Mesendoderm (in vitro differentiated cells): ENCODE measurements at regions not wholly inside any gene's neighbourhood (a gene's known extent, or its start where the extent isn't known, plus 50 kb on each side); places are given as distances from the start of the nearest gene placed in this dataset.

ENCODE experiments used
- DNase-seq: peaks from one replicate; pipeline ENCODE4 v3.0.0; 2013
- H2AK5ac ChIP-seq: 2 replicates; pipeline ENCODE4 v1.6.1; 2013; ENCODE audit warnings: low read length, inconsistent platforms
- H2BK120ac ChIP-seq: 2 replicates; pipeline ENCODE4 v1.6.1; 2013; ENCODE audit warnings: low read depth, mild to moderate bottlenecking, low read length, moderate library complexity, mixed read lengths
- H2BK15ac ChIP-seq: replicated peaks from 2 replicates; pipeline ENCODE4 v1.6.1; 2013; ENCODE audit warnings: low read depth, mild to moderate bottlenecking, moderate library complexity
- H2BK5ac ChIP-seq: 2 replicates; pipeline ENCODE4 v1.6.1; 2013; ENCODE audit warnings: low read length, inconsistent platforms
- H3K18ac ChIP-seq: 2 replicates; pipeline ENCODE4 v1.6.1; 2013; ENCODE audit warnings: mild to moderate bottlenecking, low read length, mixed read lengths
- H3K23ac ChIP-seq: one replicate; pipeline ENCODE4 v1.6.1; 2013; ENCODE audit warnings: low read length
- H3K27ac ChIP-seq: 2 replicates; pipeline ENCODE4 v1.5.1; 2013; ENCODE audit warnings: low read depth, mild to moderate bottlenecking, inconsistent platforms, low read length, moderate library complexity
- H3K27me3 ChIP-seq: 2 replicates; pipeline ENCODE4 v1.6.1; 2013; ENCODE audit warnings: low read length, control low read depth, mild to moderate bottlenecking, inconsistent platforms; ENCODE audit not compliant: insufficient read depth, poor library complexity
- H3K36me3 ChIP-seq: 2 replicates; pipeline ENCODE4 v1.6.1; 2013; ENCODE audit warnings: low read length, inconsistent platforms; ENCODE audit not compliant: control insufficient read depth, insufficient read depth
- H3K4ac ChIP-seq: one replicate; pipeline ENCODE4 v1.6.1; 2013; ENCODE audit warnings: low read depth, mild to moderate bottlenecking, low read length, moderate library complexity
- H3K4me1 ChIP-seq: 2 replicates; pipeline ENCODE4 v1.6.1; 2013; ENCODE audit warnings: low read depth, low read length, inconsistent platforms; ENCODE audit not compliant: control insufficient read depth
- H3K4me2 ChIP-seq: 2 replicates; pipeline ENCODE4 v1.6.1; 2013; ENCODE audit warnings: low read length
- H3K4me3 ChIP-seq: 2 replicates; pipeline ENCODE4 v1.5.1; 2013; ENCODE audit warnings: mild to moderate bottlenecking, low read length
- H3K56ac ChIP-seq: one replicate; pipeline ENCODE4 v1.6.1; 2013; ENCODE audit warnings: low read length
- H3K79me1 ChIP-seq: 2 replicates; pipeline ENCODE4 v1.6.1; 2013; ENCODE audit warnings: low read length, inconsistent platforms
- H3K79me2 ChIP-seq: 2 replicates; pipeline ENCODE4 v1.6.1; 2013; ENCODE audit warnings: mild to moderate bottlenecking, low read length; ENCODE audit not compliant: control insufficient read depth, insufficient read depth
- H3K9ac ChIP-seq: 2 replicates; pipeline ENCODE4 v1.6.1; 2013; ENCODE audit warnings: low read length, inconsistent platforms
- H4K5ac ChIP-seq: one replicate; pipeline ENCODE4 v1.6.1; 2013; ENCODE audit warnings: low read length
- H4K8ac ChIP-seq: one replicate; pipeline ENCODE4 v1.6.1; 2013; ENCODE audit warnings: low read depth, mild to moderate bottlenecking, control low read depth, low read length, moderate library complexity
- WGBS: extraction: QIAGEN DNeasy Blood & Tissue Kit; methylation state at CpG from one replicate; pipeline ENCODE4 v1.1.7; 2013; ENCODE audit warnings: low lambda C conversion rate, missing lambda C conversion rate; ENCODE audit not compliant: insufficient coverage; ENCODE audit errors: extremely low coverage; 5-methylcytosine and 5-hydroxymethylcytosine counted together

GRCh38 chr14:62443796-62444195, 601.5 kb downstream of the KCNH5 start:
- Histone ChIP-seq H3K4ac (no peak overlapping the region), H3K56ac (no peak overlapping the region), H2BK15ac (no peak overlapping the region), H3K18ac (no peak overlapping the region), H4K8ac (no peak overlapping the region), H3K79me2 (no peaks in the 10 kb centered on the region), H3K9ac (no peak overlapping the region), H3K23ac (no peak overlapping the region), H3K4me1 (no peaks in the 10 kb centered on the region), H2BK5ac (no peak overlapping the region), H3K4me2 (no peak overlapping the region), H3K27ac (no peak overlapping the region), H2BK120ac (no peak overlapping the region), H4K5ac (no peak overlapping the region), H3K27me3 (no peaks in the 10 kb centered on the region), H3K79me1 (no peaks in the 10 kb centered on the region), H3K36me3 (no peaks in the 10 kb centered on the region), H3K4me3 (no peak overlapping the region), H2AK5ac (no peak overlapping the region)
- DNase-seq, result peak; percentile 39
- WGBS, result no CpG with 5 or more reads among the region's 3 CpGs

GRCh38 chr14:62445570-62445969, 599.7 kb downstream of the KCNH5 start:
- Histone ChIP-seq H2AK5ac (no peak overlapping the region), H2BK5ac (no peak overlapping the region), H3K18ac (no peak overlapping the region), H4K5ac (no peak overlapping the region), H3K4me2 (no peak overlapping the region), H3K4me1 (no peaks in the 10 kb centered on the region), H3K79me2 (no peaks in the 10 kb centered on the region), H3K23ac (no peak overlapping the region), H3K4ac (no peak overlapping the region), H3K4me3 (no peak overlapping the region), H3K36me3 (no peaks in the 10 kb centered on the region), H3K9ac (no peak overlapping the region), H3K56ac (no peak overlapping the region), H3K27ac (no peak overlapping the region), H2BK15ac (no peak overlapping the region), H3K27me3 (no peaks in the 10 kb centered on the region), H2BK120ac (no peak overlapping the region), H4K8ac (no peak overlapping the region), H3K79me1 (no peaks in the 10 kb centered on the region)
- DNase-seq, result no peak
- no CpG with 5 or more reads among the region's 4 CpGs for WGBS

- Histone ChIP-seq H3K79me2 (no peaks in the 10 kb centered on the region), H4K5ac (no peak overlapping the region), H3K56ac (no peak overlapping the region), H3K27me3 (no peaks in the 10 kb centered on the region), H3K9ac (no peak overlapping the region), H2AK5ac (no peak overlapping the region), H3K27ac (no peak overlapping the region), H2BK120ac (no peak overlapping the region), H3K36me3 (no peaks in the 10 kb centered on the region), H3K4me3 (no peak overlapping the region), H3K79me1 (no peaks in the 10 kb centered on the region), H3K23ac (no peak overlapping the region), H2BK15ac (no peak overlapping the region), H3K4me1 (no peaks in the 10 kb centered on the region), H3K4me2 (no peak overlapping the region), H4K8ac (no peak overlapping the region), H3K18ac (no peak overlapping the region), H3K4ac (no peak overlapping the region), H2BK5ac (no peak overlapping the region)
- DNase-seq, result no peak
- no CpG with 5 or more reads among the region's 3 CpGs for WGBS
Observed at GRCh38 chr14:62451221-62451620, 594.0 kb downstream of the KCNH5 start.

GRCh38 chr14:62453226-62453625, 592.0 kb downstream of the KCNH5 start:
- H3K18ac ChIP-seq, result no peak overlapping the region
- no peak overlapping the region for H4K8ac ChIP-seq
- DNase-seq, result no peak
- no peaks in the 10 kb centered on the region for H3K79me1 ChIP-seq
- no peak overlapping the region for H3K56ac ChIP-seq
- no peak overlapping the region for H3K4me3 ChIP-seq
- H3K9ac ChIP-seq, result no peak overlapping the region
- WGBS, result no CpG with 5 or more reads among the region's 2 CpGs
- H4K5ac ChIP-seq, result no peak overlapping the region
- no peaks in the 10 kb centered on the region for H3K4me1 ChIP-seq
- no peak overlapping the region for H3K27ac ChIP-seq
- H3K4me2 ChIP-seq, result no peak overlapping the region
- H2BK120ac ChIP-seq, result no peak overlapping the region
- H2BK5ac ChIP-seq, result no peak overlapping the region
- no peaks in the 10 kb centered on the region for H3K36me3 ChIP-seq
- H2BK15ac ChIP-seq, result no peak overlapping the region
- H3K79me2 ChIP-seq, result no peaks in the 10 kb centered on the region
- no peak overlapping the region for H2AK5ac ChIP-seq
- no peaks in the 10 kb centered on the region for H3K27me3 ChIP-seq
- H3K23ac ChIP-seq, result no peak overlapping the region
- H3K4ac ChIP-seq, result no peak overlapping the region

GRCh38 chr14:62455446-62455845, 589.8 kb downstream of the KCNH5 start:
- no peak overlapping the region for H4K8ac ChIP-seq
- no peak overlapping the region for H3K27ac ChIP-seq
- no peak overlapping the region for H3K4ac ChIP-seq
- H3K4me3 ChIP-seq, result no peak overlapping the region
- H3K9ac ChIP-seq, result no peak overlapping the region
- H3K56ac ChIP-seq, result no peak overlapping the region
- no peak overlapping the region for H2AK5ac ChIP-seq
- no peak overlapping the region for H3K4me2 ChIP-seq
- no peak overlapping the region for H3K23ac ChIP-seq
- WGBS, result no CpG with 5 or more reads among the region's 3 CpGs
- H3K18ac ChIP-seq, result no peak overlapping the region
- no peaks in the 10 kb centered on the region for H3K36me3 ChIP-seq
- no peak for DNase-seq
- no peak overlapping the region for H2BK120ac ChIP-seq
- H3K4me1 ChIP-seq, result no peaks in the 10 kb centered on the region
- H3K27me3 ChIP-seq, result no peaks in the 10 kb centered on the region
- no peaks in the 10 kb centered on the region for H3K79me1 ChIP-seq
- H4K5ac ChIP-seq, result no peak overlapping the region
- no peaks in the 10 kb centered on the region for H3K79me2 ChIP-seq
- no peak overlapping the region for H2BK15ac ChIP-seq
- no peak overlapping the region for H2BK5ac ChIP-seq

GRCh38 chr14:62462988-62463387, 582.3 kb downstream of the KCNH5 start:
- Histone ChIP-seq H2BK5ac (no peak overlapping the region), H2BK15ac (no peak overlapping the region), H3K4ac (no peak overlapping the region), H3K56ac (no peak overlapping the region), H3K4me1 (no peaks in the 10 kb centered on the region), H3K79me2 (no peaks in the 10 kb centered on the region), H3K9ac (no peak overlapping the region), H4K5ac (no peak overlapping the region), H3K4me3 (no peak overlapping the region), H4K8ac (no peak overlapping the region), H3K79me1 (no peaks in the 10 kb centered on the region), H3K27ac (no peak overlapping the region), H3K18ac (no peak overlapping the region), H3K4me2 (no peak overlapping the region), H3K27me3 (no peaks in the 10 kb centered on the region), H3K23ac (no peak overlapping the region), H2BK120ac (no peak overlapping the region), H3K36me3 (no peaks in the 10 kb centered on the region), H2AK5ac (no peak overlapping the region)
- peak; percentile 4 for DNase-seq
- WGBS, result no CpG with 5 or more reads among the region's 4 CpGs
